ENCODE measurements at regions not wholly inside any gene's neighbourhood (a gene's known extent, or its start where the extent isn't known, plus 50 kb on each side); places are given as distances from the start of the nearest gene placed in this dataset.

DNA sequence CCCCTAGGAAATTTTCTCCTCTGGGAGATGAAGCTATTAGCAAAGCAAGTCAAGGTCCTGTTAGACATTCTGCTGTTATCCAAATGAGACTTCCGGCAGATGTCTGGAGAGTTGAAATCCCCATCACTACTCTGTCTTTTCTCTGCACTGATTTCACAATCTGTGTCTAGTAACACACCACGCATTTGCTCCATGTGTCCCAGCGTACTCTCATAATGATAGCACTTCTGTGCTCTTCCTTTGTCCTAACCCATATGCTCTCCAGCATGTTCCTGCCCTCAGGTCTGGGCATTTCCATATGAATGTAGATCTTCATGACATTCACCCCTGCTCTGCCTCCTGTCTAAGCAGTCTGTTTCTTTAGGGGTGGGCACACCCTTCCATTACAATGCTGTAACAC is 1949.0 kb upstream of the WWC1 start (continued):
- TF ChIP-seq, protein P1, sequence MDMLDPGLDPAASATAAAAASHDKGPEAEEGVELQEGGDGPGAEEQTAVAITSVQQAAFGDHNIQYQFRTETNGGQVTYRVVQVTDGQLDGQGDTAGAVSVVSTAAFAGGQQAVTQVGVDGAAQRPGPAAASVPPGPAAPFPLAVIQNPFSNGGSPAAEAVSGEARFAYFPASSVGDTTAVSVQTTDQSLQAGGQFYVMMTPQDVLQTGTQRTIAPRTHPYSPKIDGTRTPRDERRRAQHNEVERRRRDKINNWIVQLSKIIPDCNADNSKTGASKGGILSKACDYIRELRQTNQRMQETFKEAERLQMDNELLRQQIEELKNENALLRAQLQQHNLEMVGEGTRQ (IDR thresholded peaks at IDR 0.05; ENCODE audit: low read depth, low read length) = no peak
- TF ChIP-seq, protein P1 (CRISPR knock-in tag; IDR thresholded peaks at IDR 0.05; ENCODE audit: borderline replicate concordance) = no peak
- TF ChIP-seq ZNF503 (CRISPR knock-in tag; IDR thresholded peaks at IDR 0.05) = no peak
- TF ChIP-seq AFF4 (CRISPR knock-in tag; IDR thresholded peaks at IDR 0.05) = no peak
